Coronary artery (tissue), 2 donors: ENCODE measurements at regions not wholly inside any gene's neighbourhood (a gene's known extent, or its start where the extent isn't known, plus 50 kb on each side); places are given as distances from the start of the nearest gene placed in this dataset.

Source experiments
- DNase-seq: peaks from one replicate; pipeline ENCODE4 v3.0.0-alpha.2; 2017; ENCODE audit warnings: low spot score
- H3K27ac ChIP-seq, 2 donors: fragments of 200-600 bp; sonication (generic); one replicate each; pipeline ENCODE4 v1.5.1; 2016 to 2019
- H3K4me3 ChIP-seq: fragments of 200-600 bp; sonication (generic); 2 replicates; pipeline ENCODE4 v1.5.1; 2016; ENCODE audit warnings: mild to moderate bottlenecking, moderate library complexity
- CTCF ChIP-seq: fragments of 200-600 bp; sonication (generic); IDR thresholded peaks from one replicate; pipeline ENCODE4 v1.5.1; 2019; ENCODE audit warnings: antibody characterized with exemption

DNA sequence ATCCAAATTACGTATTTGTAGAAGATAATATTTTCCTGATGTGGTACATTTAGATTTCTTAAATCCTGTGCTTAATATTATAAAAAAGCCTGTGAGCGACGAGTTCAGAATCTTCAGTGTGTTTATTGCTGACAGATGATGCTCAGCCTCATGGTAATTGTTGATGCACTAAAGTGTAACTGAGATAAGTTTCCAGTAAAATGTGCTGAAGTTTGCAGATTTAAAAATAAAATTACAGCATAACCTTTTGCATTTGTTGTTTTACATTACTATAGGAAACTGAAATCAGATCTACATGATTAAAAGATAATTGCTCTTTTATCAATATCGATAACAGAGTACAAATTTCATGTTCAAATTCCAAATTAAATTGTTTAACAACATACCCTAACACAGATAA, 307.6 kb downstream of the FIGN start:
- no peak for DNase-seq
- no peak overlapping the region for H3K4me3 ChIP-seq
- TF ChIP-seq CTCF = no peak
- no peak overlapping the region for H3K27ac ChIP-seq

- Histone ChIP-seq H3K27ac (no peak overlapping the region), H3K4me3 (no peak overlapping the region)
- no peak for TF ChIP-seq CTCF
- no peak for DNase-seq
Measured at GRCh38 chr2:163420604-163421003, 315.2 kb downstream of the FIGN start.

- Histone ChIP-seq H3K4me3 (no peak overlapping the region), H3K27ac (no peak overlapping the region)
- no peak for TF ChIP-seq CTCF
- no peak for DNase-seq
Measured at GRCh38 chr2:163419000-163419830, 316.6 kb downstream of the FIGN start.

DNA sequence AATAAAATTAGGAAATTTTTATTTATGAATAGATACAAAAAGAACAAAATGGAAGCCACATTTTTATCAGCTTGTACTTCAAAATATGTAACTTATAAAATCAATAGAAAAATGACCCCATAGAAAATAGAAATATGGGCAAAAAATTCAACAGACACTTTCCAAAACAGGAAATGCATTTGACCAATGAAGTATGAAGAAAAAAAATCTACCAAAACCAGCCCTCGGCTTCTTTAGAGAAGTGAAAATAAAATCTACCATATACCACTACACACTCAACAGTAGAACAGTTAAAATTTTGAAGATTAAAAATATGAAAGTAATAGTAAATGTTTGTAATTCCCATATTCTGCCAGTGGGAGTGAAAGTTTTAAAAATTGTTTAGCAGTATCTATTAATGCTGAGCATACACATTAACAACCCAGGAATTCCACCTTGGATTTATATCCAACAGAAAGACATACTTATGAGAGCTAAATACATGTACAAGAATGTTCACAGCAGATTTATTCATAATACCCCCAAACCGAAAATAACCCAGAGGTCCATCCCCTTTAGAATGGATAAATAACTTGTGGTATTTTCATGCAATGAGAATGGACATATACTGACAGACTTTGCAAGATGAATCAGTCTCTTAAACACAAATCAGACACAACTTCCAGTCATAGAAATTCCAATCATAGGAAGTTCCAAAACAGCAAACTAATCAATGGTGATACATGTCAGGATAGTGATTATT, 318.0 kb downstream of the FIGN start:
- DNase-seq = no peak
- Histone ChIP-seq H3K4me3 (no peak overlapping the region), H3K27ac (no peak overlapping the region)
- no peak for TF ChIP-seq CTCF

DNA sequence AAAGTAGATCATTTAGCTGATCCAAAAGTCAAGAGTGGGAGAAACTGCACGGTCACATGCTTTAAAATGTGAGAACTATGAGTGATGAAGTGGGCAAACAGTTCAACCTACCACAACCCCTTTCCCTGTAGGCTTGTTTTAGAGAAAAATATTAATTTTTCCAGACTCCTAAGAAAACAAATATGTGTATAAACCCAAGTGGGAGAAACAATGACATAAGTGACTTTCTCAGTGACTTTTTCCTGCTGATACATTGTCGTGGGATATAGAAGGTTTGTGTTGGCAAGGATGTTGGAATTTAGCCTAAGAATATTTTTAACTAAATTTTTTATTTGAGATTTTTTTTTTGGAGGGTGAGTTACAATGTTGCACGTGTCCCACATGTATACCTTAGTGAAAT, 321.7 kb downstream of the FIGN start:
- DNase-seq = no peak
- no peak for TF ChIP-seq CTCF
- no peak overlapping the region for H3K4me3 ChIP-seq
- H3K27ac ChIP-seq = no peak overlapping the region

- H3K27ac ChIP-seq = no peak overlapping the region
- no peak for DNase-seq
- no peak overlapping the region for H3K4me3 ChIP-seq
- TF ChIP-seq CTCF = no peak
Measured at GRCh38 chr2:163407296-163407695, 328.5 kb downstream of the FIGN start.

DNA sequence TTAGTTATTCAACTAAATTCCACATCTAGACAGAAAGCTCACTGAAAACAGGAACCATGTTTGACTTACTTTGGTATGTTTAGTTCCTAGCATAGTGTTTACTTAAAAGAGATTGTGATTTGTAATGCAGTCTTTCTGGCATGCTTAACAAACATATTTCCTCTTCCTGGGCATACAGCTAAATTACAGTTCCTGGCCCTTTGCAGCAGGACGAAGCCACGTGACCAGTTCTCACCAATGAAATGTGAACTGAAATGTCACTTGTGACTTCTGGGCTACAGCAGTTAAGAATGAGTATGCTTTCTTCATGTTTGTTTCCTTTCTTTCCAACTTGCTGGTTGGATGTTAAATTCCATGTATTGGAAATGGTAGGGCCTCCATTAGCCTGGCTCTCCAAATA, 330.5 kb downstream of the FIGN start:
- no peak for TF ChIP-seq CTCF
- Histone ChIP-seq H3K27ac (no peak overlapping the region), H3K4me3 (no peak overlapping the region)
- DNase-seq = no peak
